Rectal smooth muscle tissue (tissue), 1 donor: ENCODE measurements at regions not wholly inside any gene's neighbourhood (a gene's known extent, or its start where the extent isn't known, plus 50 kb on each side); places are given as distances from the start of the nearest gene placed in this dataset.

Experiments used
- H3K27ac ChIP-seq: one replicate; pipeline ENCODE4 v1.7.0; 2013; ENCODE audit warnings: low read depth, low read length, inconsistent platforms
- H3K27me3 ChIP-seq: one replicate; pipeline ENCODE4 v1.7.0; 2013; ENCODE audit warnings: low read length; ENCODE audit not compliant: control insufficient read depth, insufficient read depth
- H3K36me3 ChIP-seq: one replicate; pipeline ENCODE4 v1.7.0; 2013; ENCODE audit warnings: low read length; ENCODE audit not compliant: control insufficient read depth, insufficient read depth
- H3K4me1 ChIP-seq: one replicate; pipeline ENCODE4 v1.7.0; 2013; ENCODE audit warnings: low read length; ENCODE audit not compliant: control insufficient read depth, insufficient read depth
- H3K4me3 ChIP-seq: one replicate; pipeline ENCODE4 v1.7.0; 2013; ENCODE audit warnings: low read length
- H3K9ac ChIP-seq: one replicate; pipeline ENCODE4 v1.7.0; 2013; ENCODE audit warnings: low read length

- Histone ChIP-seq H3K9ac (no peak overlapping the region), H3K4me3 (no peak overlapping the region), H3K27ac (no peak overlapping the region), H3K27me3 (no peaks in the 10 kb centered on the region), H3K36me3 (no peaks in the 10 kb centered on the region), H3K4me1 (no peaks in the 10 kb centered on the region)
These were observed 367.4 kb downstream of the GXYLT1 start for GRCh38 chr12:41777064-41777790.

GRCh38 chr12:41772478-41772877 lies 372.2 kb downstream of the GXYLT1 start:
- no peaks in the 10 kb centered on the region for H3K36me3 ChIP-seq
- no peaks in the 10 kb centered on the region for H3K27me3 ChIP-seq
- no peak overlapping the region for H3K4me3 ChIP-seq
- H3K27ac ChIP-seq: no peak overlapping the region
- H3K9ac ChIP-seq: no peak overlapping the region
- no peaks in the 10 kb centered on the region for H3K4me1 ChIP-seq

- no peaks in the 10 kb centered on the region for H3K4me1 ChIP-seq
- H3K27me3 ChIP-seq: no peaks in the 10 kb centered on the region
- H3K4me3 ChIP-seq: no peak overlapping the region
- H3K9ac ChIP-seq: no peak overlapping the region
- no peak overlapping the region for H3K27ac ChIP-seq
- H3K36me3 ChIP-seq: no peaks in the 10 kb centered on the region
These were observed 374.9 kb downstream of the GXYLT1 start for GRCh38 chr12:41769810-41770209.

- H3K27me3 ChIP-seq: no peaks in the 10 kb centered on the region
These were observed 376.2 kb downstream of the GXYLT1 start for GRCh38 chr12:41768456-41768855.

GRCh38 chr12:41762691-41763090 lies 382.0 kb downstream of the GXYLT1 start:
- no peak overlapping the region for H3K9ac ChIP-seq
- no peaks in the 10 kb centered on the region for H3K4me1 ChIP-seq
- no peaks in the 10 kb centered on the region for H3K27me3 ChIP-seq
- no peaks in the 10 kb centered on the region for H3K36me3 ChIP-seq
- no peak overlapping the region for H3K27ac ChIP-seq
- no peak overlapping the region for H3K4me3 ChIP-seq

More at GRCh38 chr12:41768456-41768855, 376.2 kb downstream of the GXYLT1 start:
- Histone ChIP-seq H3K27ac (no peak overlapping the region), H3K4me1 (no peaks in the 10 kb centered on the region), H3K4me3 (no peak overlapping the region), H3K9ac (no peak overlapping the region), H3K36me3 (no peaks in the 10 kb centered on the region)

GRCh38 chr12:41745593-41745992 lies 399.1 kb downstream of the GXYLT1 start:
- H3K36me3 ChIP-seq: no peaks in the 10 kb centered on the region
- no peak overlapping the region for H3K4me3 ChIP-seq
- H3K27me3 ChIP-seq: no peaks in the 10 kb centered on the region
- H3K27ac ChIP-seq: no peak overlapping the region
- no peak overlapping the region for H3K9ac ChIP-seq
- H3K4me1 ChIP-seq: no peaks in the 10 kb centered on the region

GRCh38 chr12:41743835-41744234 lies 400.8 kb downstream of the GXYLT1 start:
- Histone ChIP-seq H3K36me3 (no peaks in the 10 kb centered on the region), H3K9ac (no peak overlapping the region), H3K27me3 (no peaks in the 10 kb centered on the region), H3K4me1 (no peaks in the 10 kb centered on the region), H3K4me3 (no peak overlapping the region), H3K27ac (no peak overlapping the region)

GRCh38 chr12:41739066-41739465 lies 405.6 kb downstream of the GXYLT1 start:
- no peak overlapping the region for H3K4me3 ChIP-seq
- H3K27ac ChIP-seq: no peak overlapping the region
- H3K36me3 ChIP-seq: no peaks in the 10 kb centered on the region
- H3K9ac ChIP-seq: no peak overlapping the region
- no peaks in the 10 kb centered on the region for H3K4me1 ChIP-seq
- H3K27me3 ChIP-seq: no peaks in the 10 kb centered on the region

GRCh38 chr12:41737423-41737822 lies 407.3 kb downstream of the GXYLT1 start:
- H3K4me1 ChIP-seq: no peaks in the 10 kb centered on the region
- no peaks in the 10 kb centered on the region for H3K27me3 ChIP-seq
- no peak overlapping the region for H3K4me3 ChIP-seq
- no peaks in the 10 kb centered on the region for H3K36me3 ChIP-seq
- no peak overlapping the region for H3K9ac ChIP-seq
- H3K27ac ChIP-seq: no peak overlapping the region

- H3K36me3 ChIP-seq: no peaks in the 10 kb centered on the region
- no peak overlapping the region for H3K27ac ChIP-seq
- H3K4me1 ChIP-seq: no peaks in the 10 kb centered on the region
- no peak overlapping the region for H3K9ac ChIP-seq
- no peak overlapping the region for H3K4me3 ChIP-seq
- H3K27me3 ChIP-seq: no peaks in the 10 kb centered on the region
These were observed 408.2 kb downstream of the GXYLT1 start for GRCh38 chr12:41736436-41736835.

GRCh38 chr12:41731691-41732090 lies 413.0 kb downstream of the GXYLT1 start:
- no peaks in the 10 kb centered on the region for H3K27me3 ChIP-seq

GRCh38 chr12:41731061-41731460 lies 413.6 kb downstream of the GXYLT1 start:
- Histone ChIP-seq H3K36me3 (no peaks in the 10 kb centered on the region), H3K27me3 (no peaks in the 10 kb centered on the region), H3K4me3 (no peak overlapping the region), H3K27ac (no peak overlapping the region), H3K4me1 (no peaks in the 10 kb centered on the region), H3K9ac (no peak overlapping the region)

More at GRCh38 chr12:41731691-41732090, 413.0 kb downstream of the GXYLT1 start:
- Histone ChIP-seq H3K4me1 (no peaks in the 10 kb centered on the region), H3K36me3 (no peaks in the 10 kb centered on the region), H3K9ac (no peak overlapping the region), H3K4me3 (no peak overlapping the region), H3K27ac (no peak overlapping the region)

GRCh38 chr12:41724216-41724615 lies 420.5 kb downstream of the GXYLT1 start:
- Histone ChIP-seq H3K4me1 (no peaks in the 10 kb centered on the region), H3K27me3 (no peaks in the 10 kb centered on the region), H3K36me3 (no peaks in the 10 kb centered on the region), H3K27ac (no peak overlapping the region), H3K9ac (no peak overlapping the region), H3K4me3 (no peak overlapping the region)
